OCI-LY7 (cell line): ENCODE measurements at regions not wholly inside any gene's neighbourhood (a gene's known extent, or its start where the extent isn't known, plus 50 kb on each side); places are given as distances from the start of the nearest gene placed in this dataset.

Source experiments
- CTCF ChIP-seq: fragments of 200-600 bp; sonication (generic); conservative IDR thresholded peaks from 2 replicates; pipeline ENCODE4 v1.5.1; 2014; ENCODE audit warnings: mild to moderate bottlenecking, antibody characterized with exemption, low read length, moderate library complexity, mixed read lengths
- EZH2phosphoT487 ChIP-seq: fragments of 200-600 bp; sonication (generic); IDR thresholded peaks from 2 replicates; pipeline ENCODE4 v1.6.1; 2018; ENCODE audit warnings: low read depth, borderline replicate concordance, mild to moderate bottlenecking, mixed run types, antibody characterized with exemption, low read length, moderate library complexity, mixed read lengths

GRCh38 chr6:163752446-163752845 is 337.9 kb downstream of the QKI start:
- TF ChIP-seq CTCF (no peak), EZH2phosphoT487 (no peak)
